ENCODE measurements at regions not wholly inside any gene's neighbourhood (a gene's known extent, or its start where the extent isn't known, plus 50 kb on each side); places are given as distances from the start of the nearest gene placed in this dataset.

DNA sequence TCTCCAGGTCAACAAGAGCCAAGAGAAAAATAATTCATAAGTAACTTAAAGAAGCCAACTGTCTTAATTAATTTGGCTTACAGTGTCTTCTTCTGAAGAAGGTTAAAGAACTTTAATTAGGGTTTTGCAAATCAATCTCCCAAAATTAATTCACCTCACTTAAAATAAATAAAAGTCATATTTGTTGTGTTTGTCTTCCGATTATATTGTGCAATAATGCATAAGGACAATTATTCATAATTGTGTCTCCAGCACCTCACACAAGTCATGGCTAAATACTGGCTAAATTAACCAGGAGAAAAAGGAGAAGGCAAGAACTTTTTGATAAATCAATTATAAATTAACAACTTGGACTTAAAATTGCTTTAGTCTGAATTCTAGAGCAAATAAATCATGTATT lies 899.0 kb upstream of the NR2F2 start:
- DNase-seq, result no peak

DNA sequence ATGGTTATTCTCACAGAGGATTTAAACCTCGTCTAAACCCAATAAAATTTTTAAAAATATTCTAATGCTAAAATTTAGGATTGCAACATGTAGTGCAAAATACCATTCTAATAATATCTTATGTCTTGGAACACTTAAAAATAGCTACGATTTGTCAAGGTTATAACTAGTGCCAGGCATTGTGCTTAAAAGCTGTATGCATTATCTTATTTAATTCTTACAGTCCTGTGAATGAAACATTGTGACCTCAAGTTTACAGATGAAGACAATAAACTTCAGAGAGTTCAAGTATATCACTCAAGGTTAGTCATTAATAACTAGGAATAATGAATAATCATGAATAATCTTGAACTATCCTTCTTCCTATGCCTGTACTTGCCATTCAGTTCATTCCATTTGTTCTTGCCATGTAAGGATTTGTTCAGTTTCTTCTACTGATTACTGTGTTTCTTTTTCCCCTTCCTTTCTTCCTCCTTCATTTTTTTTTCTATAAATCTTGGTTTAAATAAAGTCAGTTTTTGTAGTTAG lies 897.6 kb upstream of the NR2F2 start:
- DNase-seq, result no peak

GRCh38 chr15:95439922-95440376 lies 890.6 kb upstream of the NR2F2 start:
- DNase-seq, result no peak

- DNase-seq, result no peak
Observed at GRCh38 chr15:95440712-95441111, 889.8 kb upstream of the NR2F2 start.

DNA sequence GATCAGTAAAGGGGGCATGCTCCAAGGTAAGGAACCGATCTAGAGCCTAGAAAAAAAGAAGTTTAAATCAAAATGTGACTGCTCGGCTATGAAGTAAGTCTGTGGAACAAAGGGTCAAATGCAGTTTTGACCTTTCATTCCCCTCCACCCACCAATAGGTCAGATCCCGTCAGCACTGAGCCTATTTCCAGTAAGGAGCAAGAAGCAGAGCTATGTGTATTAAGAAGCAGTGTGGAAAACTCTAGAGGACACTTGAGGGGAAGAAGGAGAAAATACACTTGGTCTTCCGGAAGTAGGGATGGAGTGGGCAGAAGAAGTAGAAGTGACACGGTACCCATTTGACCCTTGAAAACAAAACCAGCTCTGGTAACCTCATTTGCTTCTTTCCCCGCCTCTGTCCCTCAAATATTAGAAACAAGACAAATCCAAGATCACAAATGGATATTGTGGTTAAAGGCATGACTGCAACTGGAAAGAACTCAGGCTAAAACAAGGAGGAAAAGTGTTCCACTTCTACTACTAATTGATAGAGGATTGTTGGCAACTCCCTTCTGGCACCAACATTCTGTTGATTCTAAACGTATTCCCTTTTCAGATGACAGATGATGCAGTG lies 888.3 kb upstream of the NR2F2 start:
- no peak for DNase-seq

DNA sequence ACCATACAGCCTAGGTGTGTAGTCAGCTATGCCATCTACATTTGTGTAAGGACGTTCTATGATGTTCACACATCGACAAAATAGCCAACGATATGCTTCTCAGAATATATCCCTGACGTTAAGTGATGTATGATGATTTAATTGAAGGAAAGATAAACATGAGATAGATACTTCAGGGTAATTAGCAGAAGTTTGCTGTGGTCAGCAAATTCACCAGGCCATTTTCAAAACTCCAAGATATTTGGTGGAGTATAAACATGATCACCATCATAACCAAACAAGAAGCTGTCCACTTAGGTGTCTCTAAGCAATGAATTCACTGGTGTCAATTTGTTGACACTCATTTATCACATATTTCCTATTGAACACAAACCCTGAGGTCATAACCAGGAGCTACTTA lies 885.6 kb upstream of the NR2F2 start:
- no peak for DNase-seq

DNA sequence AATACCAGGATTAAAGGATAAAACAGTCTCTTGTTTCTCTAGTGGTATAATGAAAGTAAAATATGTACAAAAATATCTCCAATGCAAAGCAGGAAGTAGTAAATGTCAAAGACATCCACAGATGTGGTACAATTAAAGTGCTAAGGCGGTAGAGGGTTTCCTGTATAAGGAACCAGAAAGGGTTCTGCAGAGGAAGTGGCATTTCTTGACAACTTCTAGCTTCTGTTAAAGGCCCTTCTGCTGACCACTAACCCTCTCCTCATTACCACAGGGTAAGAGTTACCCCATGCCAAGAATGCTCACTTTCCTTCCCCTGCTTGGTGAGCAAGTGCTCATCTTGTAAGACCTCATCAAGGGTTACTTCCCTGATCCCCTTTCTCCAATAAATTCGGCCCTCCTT lies 883.6 kb upstream of the NR2F2 start:
- no peak for DNase-seq

- no peak for DNase-seq
Observed at GRCh38 chr15:95447486-95447885, 883.0 kb upstream of the NR2F2 start.

DNA sequence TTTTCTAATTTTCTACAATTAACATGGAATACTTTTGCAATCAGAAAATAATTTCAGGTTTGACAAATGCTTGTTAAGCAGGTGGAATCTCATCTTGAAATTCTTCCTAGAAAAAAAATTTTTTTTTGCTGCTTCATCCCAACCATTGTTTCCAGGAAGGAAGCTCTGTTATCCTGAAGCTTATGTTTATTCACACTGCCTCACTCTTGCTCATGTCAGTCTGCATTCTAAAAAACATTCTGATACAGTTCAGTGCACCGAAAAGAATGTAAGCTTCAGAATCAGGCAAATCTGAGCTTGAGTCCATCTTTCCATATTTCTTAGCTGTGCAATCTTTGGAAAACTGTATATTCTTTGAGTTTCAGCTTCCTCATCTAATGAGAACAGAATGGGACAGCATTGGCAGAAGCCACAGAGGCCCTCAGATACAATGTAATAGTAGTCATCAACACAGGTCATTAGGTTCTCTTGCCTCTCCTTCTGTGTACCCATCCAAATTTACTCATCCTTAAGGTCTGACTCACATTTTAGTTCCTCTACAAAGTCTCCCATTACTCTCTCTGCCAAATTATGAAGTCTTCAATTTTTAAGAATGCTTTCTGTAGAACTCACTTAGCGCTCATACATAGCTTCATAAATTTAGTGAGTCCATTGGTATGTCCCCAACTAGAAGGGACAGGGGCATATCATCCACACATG lies 881.8 kb upstream of the NR2F2 start:
- DNase-seq, result no peak

- DNase-seq, result no peak
Observed at GRCh38 chr15:95449230-95449628, 881.3 kb upstream of the NR2F2 start.

GRCh38 chr15:95450413-95450812 lies 880.1 kb upstream of the NR2F2 start:
- DNase-seq, result no peak

- DNase-seq, result no peak
Observed at GRCh38 chr15:95451938-95452337, 878.6 kb upstream of the NR2F2 start.

DNA sequence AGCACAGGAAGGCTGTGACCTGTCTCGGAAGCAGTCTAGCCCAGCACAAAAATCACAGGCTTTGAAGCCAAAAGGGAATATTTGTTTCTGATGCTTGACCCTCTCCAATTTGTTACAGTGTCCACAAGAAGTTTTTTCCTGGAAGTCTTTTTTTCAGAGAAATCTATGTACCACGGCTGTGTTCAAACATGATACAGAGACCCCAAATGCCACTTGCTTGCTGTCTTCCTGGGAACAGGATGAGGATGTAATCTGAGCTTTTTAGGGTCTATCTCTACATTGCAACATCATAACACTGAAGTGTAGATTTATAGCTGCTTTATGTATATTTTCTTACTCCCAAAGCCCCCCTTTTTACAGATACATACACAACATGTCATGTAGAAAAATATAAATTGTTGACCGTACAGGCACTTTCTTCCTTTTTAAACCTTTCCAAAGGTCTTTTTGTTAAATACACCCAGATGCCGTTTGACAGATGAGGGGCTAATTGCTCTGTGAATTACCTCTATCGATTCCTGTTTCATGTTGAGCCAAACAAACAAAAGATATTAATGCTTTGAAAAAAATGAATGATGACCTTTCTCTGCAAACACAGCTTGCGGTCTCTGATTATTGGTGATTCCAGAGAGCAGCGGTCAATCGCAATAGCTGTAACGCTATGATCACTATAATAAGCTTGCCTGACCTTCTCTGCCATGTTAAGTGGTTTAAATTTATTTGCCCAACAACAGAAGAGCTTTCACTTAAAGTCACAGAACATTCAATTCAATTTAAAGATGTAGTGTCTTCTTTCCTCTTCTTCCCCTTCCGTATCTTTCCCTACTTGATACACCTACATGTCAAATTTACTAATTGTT lies 875.9 kb upstream of the NR2F2 start:
- no peak for DNase-seq

DNA sequence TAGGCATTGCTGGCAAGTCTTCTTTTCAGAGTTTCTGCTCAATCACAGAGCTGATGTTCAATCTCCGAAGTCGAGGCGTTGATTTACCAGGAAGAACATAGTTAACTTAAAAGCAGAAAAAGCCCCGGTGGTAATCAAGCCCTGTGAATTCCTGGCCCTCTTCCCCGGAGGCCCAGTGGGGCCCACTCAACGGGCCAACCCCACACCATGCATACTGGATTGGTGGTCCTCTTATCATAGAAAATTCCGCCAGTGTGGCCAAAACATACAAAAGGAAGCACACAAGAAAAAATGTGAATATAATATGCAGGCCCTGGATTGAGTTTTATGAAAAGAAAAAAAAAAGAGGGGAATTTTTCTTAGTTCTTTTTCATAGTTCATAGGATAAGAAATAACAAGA lies 873.0 kb upstream of the NR2F2 start:
- no peak for DNase-seq

DNA sequence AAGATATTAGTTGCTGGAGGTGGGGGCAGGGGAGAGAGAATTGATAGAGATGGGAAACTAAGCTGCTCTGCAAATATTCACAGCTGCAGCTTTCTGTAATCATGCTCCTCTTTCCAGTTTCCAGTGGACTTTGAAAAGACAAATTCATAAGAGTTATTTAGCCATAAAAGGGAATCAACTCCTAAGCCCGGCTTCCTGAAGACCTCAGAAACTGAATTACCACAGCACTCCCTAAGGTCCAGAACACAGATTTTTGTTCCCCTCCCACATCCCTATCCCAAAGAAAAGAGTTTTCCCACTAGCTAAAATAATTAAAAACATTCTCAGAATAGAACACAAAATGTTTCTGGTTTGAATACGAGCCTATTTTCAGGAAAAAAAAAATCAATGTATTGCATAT lies 871.8 kb upstream of the NR2F2 start:
- DNase-seq, result no peak

GRCh38 chr15:95459273-95459672 lies 871.2 kb upstream of the NR2F2 start:
- no peak for DNase-seq

- DNase-seq, result no peak
Observed at GRCh38 chr15:95464509-95464908, 866.0 kb upstream of the NR2F2 start.

- DNase-seq, result no peak
Observed at GRCh38 chr15:95468820-95469219, 861.7 kb upstream of the NR2F2 start.

GRCh38 chr15:95469496-95470000 lies 861.0 kb upstream of the NR2F2 start:
- no peak for DNase-seq

DNA sequence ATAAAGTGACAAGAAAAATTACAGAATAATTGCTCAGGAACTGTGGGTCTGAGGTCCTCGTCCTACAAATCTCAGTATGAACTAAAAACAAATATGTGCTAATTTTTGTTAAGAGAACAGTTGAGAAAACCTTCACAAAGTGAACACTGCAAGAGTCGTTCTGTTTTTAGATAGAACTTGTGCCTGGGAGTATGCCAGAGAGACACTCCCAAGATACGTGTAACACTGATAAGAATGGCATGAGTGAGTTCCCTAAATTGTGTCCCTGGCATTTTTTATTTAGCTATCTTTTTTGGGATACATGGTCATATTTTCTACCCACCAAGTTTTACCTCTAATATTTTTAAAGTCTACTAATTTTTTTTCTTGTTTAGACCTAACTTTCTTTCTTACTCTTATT lies 860.0 kb upstream of the NR2F2 start:
- DNase-seq, result no peak

DNA sequence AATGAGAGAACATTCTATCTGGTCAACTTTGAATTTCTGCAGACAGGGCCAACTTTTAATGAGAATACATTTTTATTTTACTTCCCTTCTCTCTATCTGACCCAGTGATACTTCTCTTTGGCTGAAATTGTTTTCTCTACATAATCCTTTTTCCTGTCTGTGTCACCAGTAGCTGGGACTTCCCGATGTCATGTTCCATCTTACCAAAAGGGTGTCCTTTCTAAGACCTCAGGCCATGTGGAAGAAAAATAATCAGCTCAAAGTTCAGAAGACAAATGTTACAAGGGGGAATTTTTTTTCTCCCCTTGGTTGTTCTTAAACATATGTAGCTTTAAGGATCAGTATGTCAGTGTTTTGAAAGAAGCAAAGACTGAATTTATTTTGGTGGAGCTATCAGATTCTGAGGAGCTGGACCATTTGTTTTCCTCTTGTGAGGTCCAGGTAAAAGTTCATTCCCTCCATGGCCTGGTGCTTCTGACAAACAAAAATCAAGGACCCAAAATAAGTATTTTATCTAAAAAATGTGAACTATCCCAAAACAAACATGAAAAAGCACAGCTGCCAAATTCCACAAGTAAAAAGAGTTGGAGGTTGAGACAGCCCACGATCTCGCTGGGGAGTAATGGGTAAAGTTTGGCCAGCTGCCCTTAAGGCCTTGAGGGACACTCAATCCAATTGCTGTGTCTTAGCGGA lies 859.4 kb upstream of the NR2F2 start:
- no peak for DNase-seq
